NCI-H510A treated with DMSO at 0.1 percent for 48 hours (cell line): ENCODE measurements at regions not wholly inside any gene's neighbourhood (a gene's known extent, or its start where the extent isn't known, plus 50 kb on each side); places are given as distances from the start of the nearest gene placed in this dataset.
A peak's percentile ranks its signal among the peaks of the same experiment; 100 is the strongest.

Source experiments
- DNase-seq: peaks from one replicate; lab custom pipeline; 2025; lab: John Stamatoyannopoulos, UW

- DNase-seq, result no peak
These were observed 250.4 kb upstream of the SMIM21 start for GRCh38 chr18:75677696-75678455.

GRCh38 chr18:75660932-75661331 lies 233.4 kb upstream of the SMIM21 start:
- no peak for DNase-seq

GRCh38 chr18:75659535-75660023 lies 232.1 kb upstream of the SMIM21 start:
- no peak for DNase-seq

- DNase-seq, result peak; percentile 84
These were observed 230.8 kb upstream of the SMIM21 start for GRCh38 chr18:75658330-75658729.

GRCh38 chr18:75656563-75657247 lies 229.2 kb upstream of the SMIM21 start:
- DNase-seq, result no peak

GRCh38 chr18:75656035-75656434 lies 228.5 kb upstream of the SMIM21 start:
- peak; percentile 19 for DNase-seq

- DNase-seq, result peak; percentile 89
These were observed 227.6 kb upstream of the SMIM21 start for GRCh38 chr18:75654851-75655751.

GRCh38 chr18:75654386-75654785 lies 226.9 kb upstream of the SMIM21 start:
- no peak for DNase-seq

GRCh38 chr18:75652528-75652927 lies 225.0 kb upstream of the SMIM21 start:
- DNase-seq, result no peak

GRCh38 chr18:75644871-75645270 lies 217.4 kb upstream of the SMIM21 start:
- DNase-seq, result no peak

- no peak for DNase-seq
These were observed 215.6 kb upstream of the SMIM21 start for GRCh38 chr18:75643083-75643482.

- no peak for DNase-seq
These were observed 211.9 kb upstream of the SMIM21 start for GRCh38 chr18:75639472-75639831.

- no peak for DNase-seq
These were observed 211.4 kb upstream of the SMIM21 start for GRCh38 chr18:75638776-75639471.

- DNase-seq, result no peak
These were observed 210.8 kb upstream of the SMIM21 start for GRCh38 chr18:75638223-75638775.

GRCh38 chr18:75635096-75635495 lies 207.6 kb upstream of the SMIM21 start:
- DNase-seq, result peak; percentile 67

GRCh38 chr18:75625966-75626365 lies 198.5 kb upstream of the SMIM21 start:
- no peak for DNase-seq

- DNase-seq, result no peak
These were observed 197.4 kb upstream of the SMIM21 start for GRCh38 chr18:75624869-75625268.

- no peak for DNase-seq
These were observed 194.3 kb upstream of the SMIM21 start for GRCh38 chr18:75621818-75622217.

GRCh38 chr18:75618146-75618545 lies 190.6 kb upstream of the SMIM21 start:
- DNase-seq, result no peak

- no peak for DNase-seq
These were observed 185.0 kb upstream of the SMIM21 start for GRCh38 chr18:75612456-75612855.

- no peak for DNase-seq
These were observed 180.2 kb upstream of the SMIM21 start for GRCh38 chr18:75607701-75608100.

- no peak for DNase-seq
These were observed 165.0 kb upstream of the SMIM21 start for GRCh38 chr18:75592527-75592926.
